H1 (cell line): ENCODE measurements at regions not wholly inside any gene's neighbourhood (a gene's known extent, or its start where the extent isn't known, plus 50 kb on each side); places are given as distances from the start of the nearest gene placed in this dataset.
A peak's percentile ranks its signal among the peaks of the same experiment; 100 is the strongest.

ENCODE experiments used
- CTCF ChIA-PET: fragments of 300-600 bp; sonication (Branson Sonifier 250); formaldehyde crosslinking; loops from one replicate; lab custom pipeline; 2021; ENCODE audit not compliant: partially characterized antibody; lab: Charles Lee
- POLR2A ChIA-PET: fragments of 300-600 bp; sonication (Branson Sonifier 250); formaldehyde crosslinking; loops from one replicate; lab custom pipeline; 2021; ENCODE audit warnings: inconsistent platforms; ENCODE audit not compliant: partially characterized antibody; lab: Charles Lee
- DNase-seq, 2 experiments: peaks; one replicate each; pipeline versions ENCODE4 v3.0.0 to v3.0.0-alpha.2; 2010 to 2022; ENCODE audit warnings: low spot score in 2 of 2, low read depth in 1 of 2, mixed read lengths in 1 of 2
- FAIRE-seq: peaks from 2 replicates; lab custom pipeline; 2011; peaks lifted over from hg19 to GRCh38; lab: Jason Lieb, UNC
- H2AFZ ChIP-seq: 2 replicates; pipeline ENCODE4 v1.8.1; 2012; ENCODE audit warnings: low read length, inconsistent platforms
- H2AK5ac ChIP-seq: 2 replicates; pipeline ENCODE4 v1.6.1; 2013; ENCODE audit warnings: low read depth, low read length
- H2BK120ac ChIP-seq: replicated peaks from 2 replicates; pipeline ENCODE3; 2013; ENCODE audit warnings: low read depth, low read length, inconsistent platforms
- H2BK12ac ChIP-seq: 2 replicates; pipeline ENCODE4 v1.6.1; 2013; ENCODE audit warnings: low read depth, low read length
- H2BK15ac ChIP-seq: 2 replicates; pipeline ENCODE4 v1.6.1; 2013; ENCODE audit warnings: low read length
- H2BK20ac ChIP-seq: 2 replicates; pipeline ENCODE4 v1.6.1; 2013; ENCODE audit warnings: low read length
- H2BK5ac ChIP-seq: 2 replicates; pipeline ENCODE4 v1.6.1; 2013; ENCODE audit warnings: low read depth, low read length
- H3K14ac ChIP-seq: 2 replicates; pipeline ENCODE4 v1.6.1; 2013; ENCODE audit warnings: inconsistent platforms; ENCODE audit not compliant: insufficient read length
- H3K18ac ChIP-seq: 2 replicates; pipeline ENCODE4 v1.6.1; 2013; ENCODE audit warnings: low read length; ENCODE audit errors: extremely low read depth
- H3K23ac ChIP-seq: 2 replicates; pipeline ENCODE4 v1.6.1; 2013; ENCODE audit warnings: inconsistent platforms; ENCODE audit not compliant: insufficient read length
- H3K23me2 ChIP-seq: 2 replicates; pipeline ENCODE4 v1.6.1; 2013; ENCODE audit warnings: low read depth, low read length
- H3K27ac ChIP-seq: 2 replicates; pipeline ENCODE4 v1.6.1; 2011; ENCODE audit warnings: low read depth, low read length, inconsistent platforms
- H3K27me3 ChIP-seq, 4 experiments: replicated peaks in 1 of 4; 1 replicate in 1 of 4; 2 replicates in 3 of 4; pipeline versions ENCODE4 v1.6.1 to v1.8.1; 2011 to 2013; ENCODE audit warnings: low read length in 3 of 4, mild to moderate bottlenecking in 3 of 4, inconsistent platforms in 2 of 4, mixed read lengths in 2 of 4, moderate library complexity in 1 of 4; ENCODE audit not compliant: control insufficient read depth in 3 of 4, insufficient read depth in 3 of 4; ENCODE audit errors: extremely low read depth in 1 of 4
- H3K36me3 ChIP-seq, 4 experiments: 2 replicates each; pipeline versions ENCODE4 v1.6.1 to v1.8.1; 2011 to 2013; ENCODE audit warnings: mild to moderate bottlenecking in 4 of 4, low read length in 3 of 4, moderate library complexity in 2 of 4, control low read depth in 1 of 4, inconsistent platforms in 1 of 4; ENCODE audit not compliant: insufficient read depth in 4 of 4, control insufficient read depth in 2 of 4
- H3K4ac ChIP-seq: replicated peaks from 2 replicates; pipeline ENCODE3; 2013; ENCODE audit warnings: low read length, low read depth, mixed read lengths, inconsistent platforms; ENCODE audit not compliant: insufficient read length
- H3K4me1 ChIP-seq, 4 experiments: replicated peaks in 1 of 4; 1 replicate in 1 of 4; 2 replicates in 3 of 4; pipeline versions ENCODE4 v1.6.1 to v1.8.1; 2011 to 2013; ENCODE audit warnings: low read length in 3 of 4, inconsistent platforms in 2 of 4, mixed read lengths in 1 of 4; ENCODE audit not compliant: insufficient read depth in 4 of 4, control insufficient read depth in 3 of 4
- H3K4me2 ChIP-seq, 2 experiments: 2 replicates each; pipeline versions ENCODE4 v1.6.1 to v1.8.1; 2011 to 2013; ENCODE audit warnings: low read depth in 2 of 2, low read length in 2 of 2, control low read depth in 1 of 2, inconsistent platforms in 1 of 2, mild to moderate bottlenecking in 1 of 2; ENCODE audit not compliant: insufficient read depth in 1 of 2
- H3K4me3 ChIP-seq, 4 experiments: fragments of 200-600, 300-600 bp in 1 of 4; sonication (generic), shearing (Covaris generic), sonication (Bioruptor Twin) in 1 of 4; 2 replicates each; pipeline versions ENCODE4 v1.5.1 to v1.8.1; 2011 to 2016; ENCODE audit warnings: low read length in 4 of 4, low read depth in 3 of 4, control low read depth in 2 of 4, inconsistent platforms in 2 of 4, mild to moderate bottlenecking in 2 of 4, mixed read lengths in 1 of 4, moderate library complexity in 1 of 4; ENCODE audit not compliant: insufficient read depth in 2 of 4; ENCODE audit errors: extremely low read depth in 1 of 4
- H3K56ac ChIP-seq: replicated peaks from 2 replicates; pipeline ENCODE3; 2013; ENCODE audit warnings: low read depth, mild to moderate bottlenecking, mixed read lengths, low read length, inconsistent platforms; ENCODE audit not compliant: insufficient read length
- H3K79me1 ChIP-seq: 2 replicates; pipeline ENCODE4 v1.6.1; 2013; ENCODE audit warnings: low read depth, low read length, control low read depth
- H3K79me2 ChIP-seq, 2 experiments: 2 replicates each; pipeline versions ENCODE4 v1.6.1 to v1.8.1; 2012 to 2013; ENCODE audit warnings: low read length in 2 of 2, mild to moderate bottlenecking in 2 of 2, inconsistent platforms in 1 of 2; ENCODE audit not compliant: insufficient read depth in 2 of 2, control insufficient read depth in 1 of 2
- H3K9ac ChIP-seq, 4 experiments: replicated peaks in 1 of 4; 1 replicate in 1 of 4; 2 replicates in 3 of 4; pipeline versions ENCODE4 v1.6.1 to v1.8.1; 2011 to 2013; ENCODE audit warnings: low read depth in 3 of 4, low read length in 3 of 4, control low read depth in 2 of 4, mild to moderate bottlenecking in 2 of 4, moderate library complexity in 2 of 4, inconsistent platforms in 1 of 4; ENCODE audit errors: extremely low read depth in 1 of 4
- H3K9me3 ChIP-seq, 2 experiments: 2 replicates each; pipeline versions ENCODE4 v1.6.1 to v1.8.1; 2012 to 2013; ENCODE audit warnings: mild to moderate bottlenecking in 2 of 2, moderate library complexity in 2 of 2, control low read depth in 1 of 2, inconsistent platforms in 1 of 2, low read depth in 1 of 2, low read length in 1 of 2, mixed read lengths in 1 of 2; ENCODE audit not compliant: insufficient read depth in 2 of 2
- H4K20me1 ChIP-seq, 2 experiments: replicated peaks in 1 of 2; 2 replicates each; pipeline versions ENCODE3 to v1.8.1; 2011 to 2013; ENCODE audit warnings: inconsistent platforms in 2 of 2, low read length in 2 of 2, mild to moderate bottlenecking in 1 of 2; ENCODE audit not compliant: insufficient read depth in 2 of 2, control insufficient read depth in 1 of 2
- H4K5ac ChIP-seq: 2 replicates; pipeline ENCODE4 v1.6.1; 2013; ENCODE audit warnings: low read length, low read depth, mixed read lengths, inconsistent platforms; ENCODE audit not compliant: insufficient read length
- H4K8ac ChIP-seq: 2 replicates; pipeline ENCODE4 v1.8.0; 2013; ENCODE audit warnings: mild to moderate bottlenecking, moderate library complexity, low read length, inconsistent platforms; ENCODE audit not compliant: insufficient read depth; ENCODE audit errors: extremely low read depth
- H4K91ac ChIP-seq: replicated peaks from 2 replicates; pipeline ENCODE3; 2013; ENCODE audit warnings: low read length, mixed read lengths, inconsistent platforms; ENCODE audit not compliant: insufficient read length
- BACH1 ChIP-seq: IDR thresholded peaks from 2 replicates; pipeline ENCODE4 v1.6.1; 2012; ENCODE audit warnings: low read length, improper control_type of control experiment
- CBX8 ChIP-seq: fragments of 300-800, 300-1000 bp; sonication (generic); IDR thresholded peaks from 2 replicates; pipeline ENCODE4 v1.7.1; 2016; ENCODE audit warnings: low read depth, low read length, borderline replicate concordance
- CEBPB ChIP-seq: IDR thresholded peaks from 2 replicates; pipeline ENCODE4 v1.6.1; 2012; ENCODE audit warnings: low read depth, low read length
- JUN ChIP-seq: IDR thresholded peaks from 2 replicates; pipeline ENCODE4 v1.6.1; 2011; ENCODE audit warnings: low read depth, mild to moderate bottlenecking, improper control_type of control experiment, low read length
- KDM4A ChIP-seq: IDR thresholded peaks from one replicate; pipeline ENCODE4 v1.7.1; 2012; ENCODE audit warnings: low read depth, mild to moderate bottlenecking, moderate library complexity, low read length, inconsistent platforms; ENCODE audit not compliant: severe bottlenecking
- PHF8 ChIP-seq: fragments of 200-600 bp; sonication (generic); conservative IDR thresholded peaks from 2 replicates; pipeline ENCODE4 v1.7.1; 2012; ENCODE audit warnings: low read depth, mild to moderate bottlenecking, inconsistent platforms, low read length, moderate library complexity
- POU5F1 ChIP-seq: IDR thresholded peaks from 2 replicates; pipeline ENCODE4 v1.6.1; 2011; ENCODE audit warnings: low read depth, mild to moderate bottlenecking, low read length, moderate library complexity
- WGBS, 2 experiments: shearing (Covaris generic) in 1 of 2; methylation state at CpG; one replicate each; pipeline versions ENCODE4 v1.1.6 to v1.1.7; 2013 to 2015; ENCODE audit warnings: low lambda C conversion rate in 2 of 2, mixed read lengths in 2 of 2, inconsistent platforms in 1 of 2, low coverage in 1 of 2, missing lambda C conversion rate in 1 of 2; ENCODE audit not compliant: insufficient replicate concordance in 2 of 2, insufficient coverage in 1 of 2, insufficient read length in 1 of 2; ENCODE audit errors: extremely low coverage in 1 of 2, missing lambda C conversion rate in 1 of 2; 5-methylcytosine and 5-hydroxymethylcytosine counted together

DNA sequence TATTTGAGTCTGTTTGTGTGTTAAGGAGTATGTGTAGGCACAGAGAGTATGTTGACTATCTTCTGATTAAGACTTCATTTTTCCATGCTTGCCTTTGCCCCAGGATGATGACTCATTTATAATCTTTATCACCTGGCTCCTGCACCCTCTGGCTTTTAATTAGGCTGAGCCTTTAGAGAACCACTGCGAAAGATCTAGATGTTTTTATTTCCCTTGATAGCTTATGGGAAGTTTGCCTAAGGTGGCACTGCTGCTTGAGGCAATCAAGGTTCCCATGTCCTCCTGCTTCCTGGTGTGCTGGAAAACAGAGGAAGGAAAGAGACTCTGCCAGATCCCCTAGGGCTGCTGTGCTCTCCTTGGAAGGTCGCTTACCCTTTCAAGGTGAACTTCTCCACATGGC is 114.6 kb downstream of the ARL4A start:
- Histone ChIP-seq H3K79me1 (no peaks in the 10 kb centered on the region), H4K5ac (no peak overlapping the region), H3K14ac (no peak overlapping the region), H3K9me3 (no peaks in the 10 kb centered on the region), H4K91ac (no peak overlapping the region), H2BK12ac (no peak overlapping the region), H3K79me2 (no peaks in the 10 kb centered on the region), H3K27ac (no peak overlapping the region), H3K27me3 (no peaks in the 10 kb centered on the region), H2AK5ac (no peak overlapping the region), H3K4me1 (peaks cover 0 to 3% (median 0%) of the 10 kb centered on the region in 4 experiments; a peak in 1 of 7 replicates), H4K8ac (no peak overlapping the region), H2BK5ac (no peak overlapping the region), H2BK20ac (no peak overlapping the region), H3K4me2 (no peak overlapping the region), H3K23me2 (no peaks in the 10 kb centered on the region), H3K9ac (no peak overlapping the region), H3K18ac (no peak overlapping the region), H3K36me3 (no peaks in the 10 kb centered on the region), H2BK15ac (no peak overlapping the region), H2BK120ac (no peak overlapping the region), H4K20me1 (no peaks in the 10 kb centered on the region), H3K4me3 (no peak overlapping the region), H3K23ac (no peak overlapping the region), H2AFZ (peak overlapping the region; percentile 28; the same call in 1 of the 2 replicates), H3K56ac (no peak overlapping the region), H3K4ac (no peak overlapping the region)
- 45% methylated on average over 2 of the region's 2 CpGs; no CpG with 5 or more reads in 1 of the 2 experiments for WGBS, 2 experiments
- FAIRE-seq (no peak), DNase-seq (no peak)
- ChIA-PET POLR2A (no interaction called here), CTCF (interaction anchor here (0.6 to 0.9 kb wide), 2 partner anchors 9 to 992 kb away, joined by 3 read pairs; no protein-coding TSS in a partner anchor)
- TF ChIP-seq JUN (no peak), KDM4A (no peak), POU5F1 (no peak), BACH1 (no peak), CBX8 (no peak), CEBPB (no peak), PHF8 (no peak)
